HG03378 (cell line): ENCODE measurements at regions not wholly inside any gene's neighbourhood (a gene's known extent, or its start where the extent isn't known, plus 50 kb on each side); places are given as distances from the start of the nearest gene placed in this dataset.
"Not testable (repeated sequence)": the region's sequence is repeated elsewhere in the genome, so short reads cannot be mapped to it uniquely, and the experiment has no call there.

Experiments used
- ATAC-seq: cut with Tn5 transposase; IDR thresholded peaks from one replicate; pipeline ENCODE4 v1.9.1; 2021; ENCODE audit warnings: mild to moderate bottlenecking, moderate library complexity; ENCODE audit not compliant: unreplicated experiment

DNA sequence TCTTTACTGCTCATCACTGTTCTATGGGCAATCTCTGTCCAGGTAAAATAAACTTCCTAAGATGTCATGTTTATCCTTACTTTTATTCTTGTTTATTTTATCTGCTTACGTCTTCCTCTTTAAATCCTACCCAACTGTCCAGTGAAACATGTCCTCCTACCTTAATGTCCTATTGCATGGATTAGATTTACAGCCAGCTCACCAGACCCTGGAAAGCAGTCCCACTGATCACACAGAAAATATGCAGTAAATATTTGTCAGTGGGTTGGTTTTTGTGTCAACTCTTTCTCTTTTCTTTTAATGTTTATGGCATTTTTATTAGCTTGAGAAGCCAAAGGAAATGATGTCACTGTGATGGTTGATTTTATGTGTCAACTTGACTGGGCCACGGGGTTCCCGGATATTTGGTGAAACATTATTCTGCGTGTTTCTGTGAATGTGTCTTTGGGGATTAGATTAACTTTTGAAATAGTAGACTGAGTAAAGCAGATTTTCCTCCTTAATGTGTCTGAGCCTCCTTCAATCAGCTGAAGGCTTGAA is 258.3 kb downstream of the SRGAP2C start:
- ATAC-seq, result no peak

DNA sequence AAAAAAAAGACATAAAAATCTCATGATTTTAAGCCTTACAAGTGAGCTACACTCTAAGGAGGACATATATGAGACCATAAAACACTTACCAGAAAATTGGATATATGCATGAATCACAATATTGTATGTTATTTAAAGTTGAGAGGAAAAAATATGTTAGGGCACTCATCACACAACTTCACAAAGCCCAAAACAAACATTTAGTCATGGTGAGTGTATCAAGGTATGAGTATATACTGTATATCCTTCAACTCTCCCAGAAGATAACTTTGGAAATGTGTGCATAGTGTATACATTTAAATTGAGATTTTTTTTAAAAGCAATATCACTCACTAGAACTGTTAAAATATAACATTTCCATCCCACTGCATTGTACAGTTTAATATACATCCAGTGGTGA is 259.3 kb downstream of the SRGAP2C start:
- ATAC-seq, result no peak

DNA sequence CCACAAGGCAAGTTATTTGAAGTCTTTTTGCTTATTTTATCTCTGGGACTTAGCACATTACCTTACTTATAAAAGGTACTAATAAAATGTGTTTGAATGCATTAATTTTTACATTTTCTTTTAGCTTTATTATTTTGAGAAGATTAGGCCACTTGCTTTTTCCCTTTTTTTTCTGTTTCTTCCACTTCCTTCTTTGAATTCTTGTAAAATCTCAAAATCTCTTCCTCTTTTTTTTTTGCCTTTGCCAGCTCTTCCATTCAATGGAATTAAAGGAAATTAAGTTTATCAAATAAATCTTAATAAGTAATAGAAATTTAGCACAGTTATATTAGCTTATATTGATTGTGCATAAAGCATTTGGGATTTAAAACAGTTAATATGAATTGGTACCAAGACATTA is 260.9 kb downstream of the SRGAP2C start:
- no peak for ATAC-seq

DNA sequence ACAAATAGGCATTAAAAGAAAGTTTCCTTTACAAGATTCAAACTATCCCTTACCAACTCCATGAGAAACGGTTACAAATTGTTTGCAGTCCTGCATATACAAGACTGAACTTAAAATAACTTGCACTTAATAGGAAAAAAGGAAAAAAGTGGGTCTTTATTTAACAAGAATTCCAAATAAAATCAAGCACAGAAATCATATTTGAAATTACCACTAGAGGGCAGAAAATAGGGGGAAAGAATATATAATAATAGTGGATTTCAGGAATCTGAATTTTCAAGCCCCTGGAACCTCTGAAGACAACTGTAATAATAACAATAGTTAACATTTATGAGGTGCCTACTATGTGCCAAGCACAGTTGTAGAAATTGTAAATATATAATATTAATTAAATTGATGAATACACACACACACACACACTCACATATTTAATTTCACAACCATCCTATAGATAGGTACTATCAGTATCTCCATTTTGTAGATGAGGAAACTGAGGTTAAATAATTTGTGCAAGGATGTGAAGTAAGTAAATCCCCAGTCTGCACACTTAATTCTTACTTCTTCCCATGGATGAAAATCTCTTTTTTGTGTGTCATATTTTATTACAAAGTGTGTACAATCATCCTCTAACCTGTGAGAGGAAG is 262.6 kb downstream of the SRGAP2C start:
- not testable (repeated sequence) for ATAC-seq

DNA sequence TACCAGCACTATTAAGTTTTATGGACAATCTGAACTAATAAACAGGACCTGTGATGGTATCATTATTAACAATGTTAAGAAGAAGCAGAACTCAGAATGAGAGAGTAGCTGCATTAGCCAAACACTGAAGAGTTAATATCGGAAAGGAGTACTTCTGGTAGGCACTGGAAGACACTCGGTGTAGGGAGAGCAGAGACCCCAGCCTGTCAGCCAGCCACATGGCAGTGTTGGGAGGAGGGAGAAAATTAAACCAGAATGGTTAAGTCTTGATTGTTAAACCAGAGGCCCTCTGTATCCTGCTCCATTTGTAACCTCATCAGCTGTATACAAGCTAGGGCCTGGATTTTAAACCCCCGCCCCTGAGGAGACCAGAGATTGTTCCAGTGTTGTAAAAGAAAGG is 263.3 kb downstream of the SRGAP2C start:
- not testable (repeated sequence) for ATAC-seq

- ATAC-seq, result no peak
These were observed 264.1 kb downstream of the SRGAP2C start for GRCh38 chr1:121448851-121449250.

DNA sequence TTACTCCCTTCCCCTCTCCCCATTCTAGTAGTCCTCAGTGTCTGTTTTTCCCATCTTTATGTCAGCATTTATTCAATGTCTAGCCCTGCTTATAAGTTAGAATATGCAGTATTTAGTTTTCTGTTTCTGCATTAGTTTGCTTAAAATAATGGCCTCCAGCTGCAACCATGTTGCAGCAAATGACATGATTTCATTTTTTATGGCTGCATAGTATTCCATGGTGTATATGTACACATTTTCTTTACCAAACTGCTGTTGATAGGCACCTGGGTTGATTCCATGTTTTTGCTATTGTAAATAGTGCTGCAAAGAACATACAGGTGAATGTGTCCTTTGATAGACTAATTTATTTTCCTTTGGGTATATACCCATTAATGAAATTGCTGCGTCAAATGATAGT is 267.7 kb downstream of the SRGAP2C start:
- ATAC-seq, result no peak

DNA sequence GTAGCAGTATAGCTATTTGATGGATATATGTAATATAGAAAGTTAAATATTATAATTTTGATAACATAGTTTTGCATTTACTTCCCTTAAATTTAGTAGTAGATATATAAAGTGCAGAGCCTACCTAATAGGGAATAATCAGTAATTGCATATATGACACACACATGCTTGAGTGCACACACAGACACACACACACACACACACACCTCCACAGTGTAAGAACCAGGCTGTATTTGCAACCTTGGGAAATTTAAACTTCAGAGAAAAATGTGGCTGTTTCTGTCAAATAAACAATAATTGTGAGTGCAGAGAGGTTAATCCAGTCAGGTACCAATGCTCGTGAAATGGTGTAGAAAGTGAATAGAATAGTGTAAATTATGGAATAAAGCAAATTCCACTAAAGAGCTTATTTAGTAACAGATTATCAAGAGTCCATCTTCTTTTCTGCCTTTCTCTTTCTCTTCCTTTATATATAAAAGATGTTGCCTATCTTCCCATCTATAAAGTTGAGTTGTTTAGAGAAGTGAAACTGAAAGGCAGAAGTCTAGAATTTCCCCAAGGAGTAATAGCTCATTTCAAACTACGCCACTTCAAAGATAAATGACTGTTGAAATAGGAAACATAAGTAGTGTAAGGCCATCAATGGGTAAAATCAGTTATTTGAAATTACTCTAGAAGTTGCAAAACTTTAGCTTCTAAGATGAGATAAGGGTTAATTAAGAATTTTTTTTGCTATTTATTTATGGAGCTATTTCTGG is 273.7 kb downstream of the SRGAP2C start:
- ATAC-seq, result peak; percentile 100

- no peak for ATAC-seq
These were observed 274.5 kb downstream of the SRGAP2C start for GRCh38 chr1:121459235-121459634.

- not testable (repeated sequence) for ATAC-seq
These were observed 284.6 kb downstream of the SRGAP2C start for GRCh38 chr1:121469395-121469794.

GRCh38 chr1:121470401-121470800 is 285.6 kb downstream of the SRGAP2C start:
- not testable (repeated sequence) for ATAC-seq

DNA sequence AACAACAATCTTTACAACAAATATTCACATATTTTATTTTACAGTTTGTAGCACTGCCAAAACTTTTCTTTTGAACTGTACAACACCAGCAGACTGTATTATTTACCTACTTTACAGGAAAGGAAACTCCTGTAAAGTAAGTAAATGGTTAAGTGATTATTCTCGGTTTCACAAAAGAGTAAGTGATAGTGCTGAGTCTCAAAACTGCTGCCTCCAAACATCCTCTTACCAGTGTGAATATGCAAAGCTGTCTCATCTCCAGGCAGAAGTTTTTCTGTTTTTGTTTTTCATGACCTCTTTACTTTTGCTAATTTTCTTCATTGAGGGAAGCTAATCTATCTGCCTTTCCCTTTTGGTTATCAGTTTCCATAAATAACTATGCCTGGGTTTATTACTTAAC is 286.7 kb downstream of the SRGAP2C start:
- peak; percentile 93 for ATAC-seq

DNA sequence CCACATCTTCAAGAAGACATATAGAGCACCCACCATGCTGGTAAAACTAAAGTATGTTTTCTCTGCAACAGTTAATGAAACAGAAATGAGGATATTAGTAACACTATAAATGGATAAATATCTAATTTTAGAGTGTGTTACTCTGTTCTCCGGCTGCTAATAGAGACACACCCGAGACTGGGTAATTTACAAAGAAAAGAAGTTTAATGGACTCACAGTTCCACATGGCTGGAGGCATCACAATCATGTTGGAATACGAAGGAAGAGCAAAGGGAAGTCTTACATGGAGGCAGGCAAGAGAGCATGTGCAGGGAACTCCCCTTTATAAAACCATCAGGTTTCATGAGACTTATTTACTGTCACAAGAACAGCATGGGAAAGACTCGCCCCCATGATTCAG is 287.2 kb downstream of the SRGAP2C start:
- no peak for ATAC-seq

DNA sequence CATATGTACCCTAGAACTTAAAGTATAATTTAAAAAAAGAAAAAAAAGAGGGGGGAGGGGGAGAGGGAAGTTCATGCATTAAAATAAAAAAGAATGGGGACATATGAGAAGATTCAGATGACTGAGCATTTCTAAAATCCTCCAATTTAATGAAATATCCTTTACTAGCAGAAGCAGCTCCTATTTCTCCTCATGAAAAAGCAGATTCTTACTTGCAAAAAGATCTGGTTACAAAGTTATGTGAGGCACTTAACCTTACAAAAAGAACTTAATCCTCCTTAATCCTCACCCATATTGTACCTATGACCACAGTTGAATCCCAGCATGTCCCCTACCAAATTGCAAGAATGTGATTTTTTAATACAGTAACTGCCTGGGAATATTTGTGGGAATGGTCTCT is 298.5 kb downstream of the SRGAP2C start:
- ATAC-seq, result no peak

DNA sequence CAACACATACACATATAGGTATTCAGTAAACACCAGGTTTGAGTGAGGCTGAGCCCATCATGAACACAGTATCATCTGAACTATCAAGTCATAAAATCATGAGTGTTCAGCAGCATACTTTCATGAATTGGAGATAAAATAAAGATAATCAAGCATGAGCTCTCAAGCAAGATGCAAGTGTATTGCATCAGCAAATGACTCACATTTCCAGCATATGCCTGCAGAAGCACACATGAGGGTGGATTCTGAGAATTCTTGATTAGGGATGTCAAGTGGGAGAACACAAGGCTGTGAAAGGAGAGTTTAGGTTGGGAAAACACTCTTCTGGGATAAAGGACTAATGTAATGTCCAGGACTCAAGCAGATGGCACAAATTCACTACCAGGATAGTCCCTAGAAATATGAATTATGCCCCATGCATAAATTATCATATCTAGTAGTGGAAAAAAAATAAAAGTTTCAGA is 299.2 kb downstream of the SRGAP2C start:
- ATAC-seq, result no peak

- not testable (repeated sequence) for ATAC-seq
These were observed 310.0 kb downstream of the SRGAP2C start for GRCh38 chr1:121494796-121495195.

DNA sequence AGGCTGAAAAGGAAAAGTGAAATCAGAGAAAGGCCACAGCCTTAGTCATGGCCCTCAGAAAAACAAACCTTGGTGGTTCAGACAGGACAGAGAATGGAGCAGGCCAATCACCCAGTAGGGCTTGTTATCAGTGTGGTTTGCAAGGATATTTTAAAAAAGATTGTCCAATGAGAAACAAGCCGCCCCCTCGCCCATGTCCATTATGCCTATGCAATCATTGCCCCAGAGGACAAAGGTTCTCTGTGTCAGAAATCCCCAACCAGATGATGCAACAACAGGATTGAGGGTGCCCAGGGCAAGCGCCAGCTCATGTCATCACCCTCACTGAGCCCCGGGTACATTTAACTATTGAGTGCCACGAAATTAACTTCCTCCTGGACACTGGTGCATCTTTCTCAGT is 326.7 kb downstream of the SRGAP2C start:
- not testable (repeated sequence) for ATAC-seq

- ATAC-seq, result not testable (repeated sequence)
These were observed 327.1 kb downstream of the SRGAP2C start for GRCh38 chr1:121511876-121512275.

- no peak for ATAC-seq
These were observed 330.5 kb downstream of the SRGAP2C start for GRCh38 chr1:121515235-121515634.

DNA sequence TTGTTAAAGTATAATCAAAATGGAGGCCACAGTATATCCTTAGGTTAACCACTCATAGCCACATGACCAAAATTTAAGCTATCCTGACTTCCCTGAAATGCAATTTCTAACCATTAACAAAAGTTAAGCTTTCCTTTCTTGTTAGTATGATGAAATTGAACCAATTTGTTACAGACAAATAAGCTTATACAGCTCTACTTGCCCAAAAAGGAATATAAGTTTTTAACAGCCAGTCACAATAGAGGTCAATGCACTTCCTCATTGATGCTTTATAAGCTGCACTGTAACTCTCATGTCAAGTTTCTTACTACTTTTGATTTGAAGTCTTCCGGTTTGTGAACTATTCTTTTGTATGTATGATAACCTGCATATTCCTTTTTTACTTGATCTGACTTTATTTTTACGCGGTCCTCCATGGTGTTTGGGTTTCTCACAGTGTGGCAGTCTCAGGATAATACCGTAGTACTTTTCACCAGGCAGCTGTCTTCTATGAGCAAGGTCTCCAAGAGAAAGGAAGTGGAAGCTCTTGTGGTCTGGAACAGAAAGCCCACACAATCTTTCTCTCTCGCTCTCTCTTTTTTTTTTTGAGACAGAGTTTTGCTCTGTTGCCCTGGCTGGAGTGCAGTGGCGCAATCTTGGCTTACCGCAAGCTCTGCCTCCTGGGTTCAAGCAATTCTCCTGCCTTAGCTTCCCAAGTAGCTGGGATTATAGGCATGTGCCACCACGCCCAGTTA is 331.6 kb downstream of the SRGAP2C start:
- ATAC-seq, result peak; percentile 91

GRCh38 chr1:121517586-121518230 is 332.9 kb downstream of the SRGAP2C start:
- no peak for ATAC-seq
